A549 (cell line): ENCODE measurements at regions not wholly inside any gene's neighbourhood (a gene's known extent, or its start where the extent isn't known, plus 50 kb on each side); places are given as distances from the start of the nearest gene placed in this dataset.

Experiments
- ATAC-seq, 2 experiments: fragments of 200-7000 bp in 1 of 2; fragments of >200 bp in 1 of 2; cut with Nextera tagmentation in 1 of 2; cut with Tn5 transposase in 1 of 2; 3 replicates each; pipeline versions ENCODE4 v1.8.0 to v1.9.1; 2018 to 2020; ENCODE audit warnings: mild to moderate bottlenecking in 1 of 2, moderate library complexity in 1 of 2
- CTCF ChIA-PET: fragments of 300-600 bp; sonication (Branson Sonifier 250); formaldehyde crosslinking; extraction: SDS; loops from one replicate; lab custom pipeline; 2021; ENCODE audit warnings: antibody characterized with exemption, inconsistent platforms; lab: Yijun Ruan, JAX
- POLR2A ChIA-PET: fragments of 350-600 bp; formaldehyde crosslinking; extraction: SDS; loops from one replicate; lab custom pipeline; 2021; ENCODE audit warnings: antibody characterized with exemption, inconsistent platforms; lab: Yijun Ruan, JAX
- DNase-seq, 2 experiments: peaks; one replicate each; pipeline versions ENCODE4 v3.0.0 to v3.0.0-alpha.2; 2011 to 2016; ENCODE audit warnings: low read depth in 1 of 2, low spot score in 1 of 2
- FAIRE-seq: peaks from 2 replicates; lab custom pipeline; 2011; peaks lifted over from hg19 to GRCh38; lab: Jason Lieb, UNC
- H3K27ac ChIP-seq, 2 experiments: fragments of >200 bp; sonication (Bioruptor Twin); formaldehyde crosslinking; 3 replicates each; pipeline ENCODE4 v1.5.1; 2016 to 2017
- H3K4me1 ChIP-seq: fragments of >200 bp; sonication (Bioruptor Twin); formaldehyde crosslinking; 3 replicates; pipeline ENCODE4 v1.6.1; 2016
- H3K4me2 ChIP-seq: fragments of >200 bp; sonication (Bioruptor Twin); formaldehyde crosslinking; 3 replicates; pipeline ENCODE4 v1.6.1; 2016
- H3K4me3 ChIP-seq: fragments of >200 bp; sonication (Bioruptor Twin); formaldehyde crosslinking; 3 replicates; pipeline ENCODE4 v1.5.1; 2016
- H3K9me3 ChIP-seq: fragments of >200 bp; sonication (Bioruptor Twin); formaldehyde crosslinking; 3 replicates; pipeline ENCODE4 v1.6.1; 2016
- ATOH8 ChIP-seq: fragments of 250-450 bp; sonication (Bioruptor Pico); IDR thresholded peaks from 2 replicates; pipeline ENCODE4 v1.5.0; 2020; ENCODE audit warnings: low read depth, mild to moderate bottlenecking, moderate library complexity
- CBX8 ChIP-seq: fragments of 200-600 bp; sonication (generic); IDR thresholded peaks from 2 replicates; pipeline ENCODE4 v1.6.1; 2016
- EHF ChIP-seq: fragments of 250-450 bp; sonication (Bioruptor Pico); IDR thresholded peaks from 2 replicates; pipeline ENCODE4 v1.5.0; 2020; ENCODE audit warnings: mild to moderate bottlenecking
- FOSL2 ChIP-seq, 2 experiments: fragments of 450-650 bp in 1 of 2; fragments of >200 bp in 1 of 2; sonication (Bioruptor Twin) in 1 of 2; formaldehyde crosslinking; IDR thresholded peaks; 2 replicates each; pipeline versions ENCODE4 v1.5.0 to v1.6.1; 2016 to 2020; ENCODE audit warnings: mild to moderate bottlenecking in 1 of 2, moderate library complexity in 1 of 2
- HDAC2 ChIP-seq: fragments of 200-600 bp; sonication (generic); IDR thresholded peaks from 2 replicates; pipeline ENCODE4 v1.6.1; 2016
- HES2 ChIP-seq: fragments of >200 bp; sonication (Bioruptor Twin); formaldehyde crosslinking; IDR thresholded peaks from 2 replicates; pipeline ENCODE4 v1.6.1; 2016
- HEYL ChIP-seq: fragments of 250-450 bp; sonication (Bioruptor Pico); IDR thresholded peaks from 2 replicates; pipeline ENCODE4 v1.8.0; 2021; ENCODE audit warnings: mild to moderate bottlenecking, moderate library complexity
- HOXA7 ChIP-seq: fragments of 250-450 bp; sonication (Bioruptor Pico); IDR thresholded peaks from 2 replicates; pipeline ENCODE4 v1.5.0; 2020; ENCODE audit warnings: mild to moderate bottlenecking, moderate library complexity
- HOXB13 ChIP-seq: fragments of 250-450 bp; sonication (Bioruptor Pico); IDR thresholded peaks from 2 replicates; pipeline ENCODE4 v1.5.0; 2020; ENCODE audit warnings: low read depth, mild to moderate bottlenecking, moderate library complexity
- HOXB5 ChIP-seq: fragments of 250-450 bp; sonication (Bioruptor Pico); IDR thresholded peaks from 2 replicates; pipeline ENCODE4 v1.5.0; 2020; ENCODE audit warnings: mild to moderate bottlenecking, moderate library complexity
- JUN ChIP-seq, 2 experiments: fragments of >200 bp; sonication (Bioruptor Twin); formaldehyde crosslinking; IDR thresholded peaks; 2 replicates in 1 of 2; 3 replicates in 1 of 2; pipeline ENCODE4 v1.6.1; 2016 to 2017
- JUNB ChIP-seq: fragments of >200 bp; sonication (Bioruptor Twin); formaldehyde crosslinking; IDR thresholded peaks from 2 replicates; pipeline ENCODE4 v1.6.1; 2016
- NR3C1 ChIP-seq: fragments of >200 bp; sonication (Bioruptor Twin); formaldehyde crosslinking; IDR thresholded peaks from 3 replicates; pipeline ENCODE4 v1.6.1; 2017
- POLR2AphosphoS2 ChIP-seq: conservative IDR thresholded peaks from 2 replicates; pipeline ENCODE4 v1.6.1; 2012; ENCODE audit warnings: low read length, improper control_type of control experiment, inconsistent platforms
- RAD21 ChIP-seq, 2 experiments: fragments of >200 bp in 1 of 2; sonication (Bioruptor Twin) in 1 of 2; formaldehyde crosslinking in 1 of 2; IDR thresholded peaks in 1 of 2; conservative IDR thresholded peaks in 1 of 2; 2 replicates in 1 of 2; 3 replicates in 1 of 2; pipeline ENCODE4 v1.6.1; 2012 to 2018; ENCODE audit warnings: inconsistent platforms in 1 of 2
- RARB ChIP-seq: fragments of 250-450 bp; sonication (Bioruptor Pico); IDR thresholded peaks from 2 replicates; pipeline ENCODE4 v1.8.0; 2021; ENCODE audit warnings: mild to moderate bottlenecking, moderate library complexity
- RFX5 ChIP-seq: fragments of 450-650 bp; IDR thresholded peaks from 2 replicates; pipeline ENCODE4 v1.7.1; 2014; ENCODE audit warnings: antibody characterized with exemption, mild to moderate bottlenecking, moderate library complexity
- RNF2 ChIP-seq: fragments of 200-600 bp; sonication (generic); IDR thresholded peaks from 2 replicates; pipeline ENCODE4 v1.6.1; 2016; ENCODE audit warnings: low read depth, mild to moderate bottlenecking, antibody characterized with exemption, moderate library complexity, borderline replicate concordance
- ZNF302 ChIP-seq: fragments of 250-450 bp; sonication (Bioruptor Pico); IDR thresholded peaks from 2 replicates; pipeline ENCODE4 v1.9.0; 2021; ENCODE audit warnings: inconsistent platforms, mild to moderate bottlenecking, moderate library complexity
- WGBS: methylation state at CpG from one replicate; pipeline ENCODE4 v1.1.6; 2017; ENCODE audit errors: missing lambda C conversion rate; 5-methylcytosine and 5-hydroxymethylcytosine counted together
- TF ChIP-seq, protein P1 (sequence below): IDR thresholded peaks from 2 replicates; pipeline ENCODE4 v1.6.1; 2012
- TF ChIP-seq, protein P2 (sequence below): IDR thresholded peaks from 2 replicates; pipeline ENCODE4 v1.6.1; 2012
- TF ChIP-seq, protein P3 (sequence below): fragments of >200 bp; sonication (Bioruptor Twin); formaldehyde crosslinking; IDR thresholded peaks from 3 replicates; pipeline ENCODE4 v1.5.1; 2016
- TF ChIP-seq, protein P4 (sequence below): fragments of 150-350 bp; IDR thresholded peaks from 2 replicates; pipeline ENCODE4 v1.6.1; 2014; ENCODE audit warnings: low read depth, mild to moderate bottlenecking, low read length

- Histone ChIP-seq H3K4me3 (no peak overlapping the region), H3K4me2 (no peak overlapping the region), H3K27ac (no peak overlapping the region), H3K4me1 (no peaks in the 10 kb centered on the region), H3K9me3 (no peaks in the 10 kb centered on the region)
- DNase-seq (no peak), FAIRE-seq (no peak), ATAC-seq (no peak)
- ChIA-PET CTCF (no interaction called here), POLR2A (no interaction called here)
- TF ChIP-seq HES2 (no peak), HEYL (CRISPR knock-in tag) (no peak), ZNF302 (no peak), HOXB5 (CRISPR knock-in tag) (no peak), NR3C1 (no peak), EHF (CRISPR knock-in tag) (no peak), RFX5 (no peak), CBX8 (no peak), RAD21 (conservative IDR thresholded peaks at IDR 0.05 in 1 of 2, IDR thresholded peaks at IDR 0.05 in 1 of 2) (no peak), HOXB13 (CRISPR knock-in tag) (no peak), POLR2AphosphoS2 (no peak), HOXA7 (CRISPR knock-in tag) (no peak), RNF2 (no peak)
- TF ChIP-seq, protein P1, sequence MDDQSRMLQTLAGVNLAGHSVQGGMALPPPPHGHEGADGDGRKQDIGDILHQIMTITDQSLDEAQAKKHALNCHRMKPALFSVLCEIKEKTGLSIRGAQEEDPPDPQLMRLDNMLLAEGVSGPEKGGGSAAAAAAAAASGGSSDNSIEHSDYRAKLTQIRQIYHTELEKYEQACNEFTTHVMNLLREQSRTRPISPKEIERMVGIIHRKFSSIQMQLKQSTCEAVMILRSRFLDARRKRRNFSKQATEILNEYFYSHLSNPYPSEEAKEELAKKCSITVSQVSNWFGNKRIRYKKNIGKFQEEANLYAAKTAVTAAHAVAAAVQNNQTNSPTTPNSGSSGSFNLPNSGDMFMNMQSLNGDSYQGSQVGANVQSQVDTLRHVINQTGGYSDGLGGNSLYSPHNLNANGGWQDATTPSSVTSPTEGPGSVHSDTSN: no peak
- TF ChIP-seq, protein P2, sequence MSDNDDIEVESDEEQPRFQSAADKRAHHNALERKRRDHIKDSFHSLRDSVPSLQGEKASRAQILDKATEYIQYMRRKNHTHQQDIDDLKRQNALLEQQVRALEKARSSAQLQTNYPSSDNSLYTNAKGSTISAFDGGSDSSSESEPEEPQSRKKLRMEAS: no peak
- WGBS: 0% methylated on average over 1 of the region's 1 CpG
These were observed 144.5 kb upstream of the RPRM start for GRCh38 chr2:153623020-153623419.

GRCh38 chr2:153626676-153627075 is 148.1 kb upstream of the RPRM start:
- no peak overlapping the region for H3K27ac ChIP-seq
- POLR2A ChIA-PET: no interaction called here
- DNase-seq: no peak
- TF ChIP-seq, protein P2: no peak
- TF ChIP-seq RARB (CRISPR knock-in tag) (no peak), JUN (IDR thresholded peaks at IDR 0.05) (no peak), ATOH8 (CRISPR knock-in tag) (no peak), JUNB (no peak), RAD21 (conservative IDR thresholded peaks at IDR 0.05 in 1 of 2, IDR thresholded peaks at IDR 0.05 in 1 of 2) (no peak), HDAC2 (no peak), FOSL2 (IDR thresholded peaks at IDR 0.05) (no peak), FOSL2 (CRISPR knock-in tag; IDR thresholded peaks at IDR 0.05) (no peak)
- TF ChIP-seq, protein P3, sequence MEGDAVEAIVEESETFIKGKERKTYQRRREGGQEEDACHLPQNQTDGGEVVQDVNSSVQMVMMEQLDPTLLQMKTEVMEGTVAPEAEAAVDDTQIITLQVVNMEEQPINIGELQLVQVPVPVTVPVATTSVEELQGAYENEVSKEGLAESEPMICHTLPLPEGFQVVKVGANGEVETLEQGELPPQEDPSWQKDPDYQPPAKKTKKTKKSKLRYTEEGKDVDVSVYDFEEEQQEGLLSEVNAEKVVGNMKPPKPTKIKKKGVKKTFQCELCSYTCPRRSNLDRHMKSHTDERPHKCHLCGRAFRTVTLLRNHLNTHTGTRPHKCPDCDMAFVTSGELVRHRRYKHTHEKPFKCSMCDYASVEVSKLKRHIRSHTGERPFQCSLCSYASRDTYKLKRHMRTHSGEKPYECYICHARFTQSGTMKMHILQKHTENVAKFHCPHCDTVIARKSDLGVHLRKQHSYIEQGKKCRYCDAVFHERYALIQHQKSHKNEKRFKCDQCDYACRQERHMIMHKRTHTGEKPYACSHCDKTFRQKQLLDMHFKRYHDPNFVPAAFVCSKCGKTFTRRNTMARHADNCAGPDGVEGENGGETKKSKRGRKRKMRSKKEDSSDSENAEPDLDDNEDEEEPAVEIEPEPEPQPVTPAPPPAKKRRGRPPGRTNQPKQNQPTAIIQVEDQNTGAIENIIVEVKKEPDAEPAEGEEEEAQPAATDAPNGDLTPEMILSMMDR: no peak
- TF ChIP-seq, protein P4, sequence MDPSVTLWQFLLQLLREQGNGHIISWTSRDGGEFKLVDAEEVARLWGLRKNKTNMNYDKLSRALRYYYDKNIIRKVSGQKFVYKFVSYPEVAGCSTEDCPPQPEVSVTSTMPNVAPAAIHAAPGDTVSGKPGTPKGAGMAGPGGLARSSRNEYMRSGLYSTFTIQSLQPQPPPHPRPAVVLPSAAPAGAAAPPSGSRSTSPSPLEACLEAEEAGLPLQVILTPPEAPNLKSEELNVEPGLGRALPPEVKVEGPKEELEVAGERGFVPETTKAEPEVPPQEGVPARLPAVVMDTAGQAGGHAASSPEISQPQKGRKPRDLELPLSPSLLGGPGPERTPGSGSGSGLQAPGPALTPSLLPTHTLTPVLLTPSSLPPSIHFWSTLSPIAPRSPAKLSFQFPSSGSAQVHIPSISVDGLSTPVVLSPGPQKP: no peak
- TF ChIP-seq, all 56 proteins: peak for 0
- no peak overlapping the region for H3K4me2 ChIP-seq
- no peaks in the 10 kb centered on the region for H3K4me1 ChIP-seq
- WGBS: 44% methylated on average over 2 of the region's 2 CpGs
- no peak for ATAC-seq
- no peaks in the 10 kb centered on the region for H3K9me3 ChIP-seq
- no peak for FAIRE-seq
- CTCF ChIA-PET: no interaction called here
- H3K4me3 ChIP-seq: no peak overlapping the region
